ENCODE measurements at regions not wholly inside any gene's neighbourhood (a gene's known extent, or its start where the extent isn't known, plus 50 kb on each side); places are given as distances from the start of the nearest gene placed in this dataset.

GRCh38 chr9:13513286-13513685 lies 233.8 kb upstream of the MPDZ start:
- Mint-ChIP-seq H3K4me3 (no peak overlapping the region), H3K4me1 (peaks cover 14 to 21% of the 10 kb centered on the region in 2 experiments), H3K9me3 (peaks cover 0 to 4% of the 10 kb centered on the region in 2 experiments; a peak in 3 of 5 replicates), H3K27me3 (ENCODE audit: low read depth) (0 out of 2 replicates have a peak, but pooled peaks cover 2% of the 10 kb centered on the region), H3K36me3 (ENCODE audit: insufficient read depth in 1 of 3, low read depth in 3 of 3) (no peaks in the 10 kb centered on the region; a peak in 2 of 7 replicates), H3K27ac (peak overlapping the region in 1 of 3 experiments; percentile 75; a peak in 3 of 7 replicates)
- Histone ChIP-seq H3K23me2 (ENCODE audit: insufficient read length, low read depth, low read length, poor library complexity, severe bottlenecking) (no peaks in the 10 kb centered on the region), H2BK5ac (ENCODE audit: insufficient read length, low read length) (no peak overlapping the region), H3K9ac (ENCODE audit: extremely low read depth, insufficient read length, low read length) (no peak overlapping the region), H4K91ac (ENCODE audit: insufficient read length, low read depth, low read length) (no peak overlapping the region), H4K8ac (replicated peaks; ENCODE audit: insufficient read length, low read depth, low read length) (no peak overlapping the region), H3K79me2 (ENCODE audit: insufficient read depth, low read length) (no peaks in the 10 kb centered on the region), H2AFZ (ENCODE audit: low read length) (no peak overlapping the region), H4K5ac (ENCODE audit: insufficient read length, low read depth, low read length) (no peak overlapping the region), H3K27me3 (ENCODE audit: insufficient read depth, low read length) (no peaks in the 10 kb centered on the region), H3K9me3 (ENCODE audit: control insufficient read depth, low read depth, low read length) (no peaks in the 10 kb centered on the region), H2AK5ac (ENCODE audit: insufficient read length, low read length) (no peak overlapping the region), H2BK12ac (ENCODE audit: insufficient read length, low read depth, low read length) (no peak overlapping the region), H2BK20ac (ENCODE audit: low read depth, low read length, poor library complexity, severe bottlenecking) (no peak overlapping the region), H2BK120ac (ENCODE audit: low read depth, low read length, poor library complexity, severe bottlenecking) (no peak overlapping the region), H3K23ac (ENCODE audit: insufficient read length, low read depth, low read length) (no peak overlapping the region), H4K20me1 (ENCODE audit: control insufficient read depth, insufficient read depth, insufficient read length) (no peaks in the 10 kb centered on the region), H3K27ac (ENCODE audit: insufficient read length, low read depth, low read length) (no peak overlapping the region), H3K14ac (ENCODE audit: insufficient read depth, low read length) (no peak overlapping the region), H3K56ac (ENCODE audit: insufficient read length, low read depth, low read length) (no peak overlapping the region), H3K79me1 (ENCODE audit: insufficient read depth, low read depth, low read length, poor library complexity, severe bottlenecking) (no peaks in the 10 kb centered on the region), H3K18ac (ENCODE audit: insufficient read length, low read depth, low read length) (no peak overlapping the region), H3K4me1 (ENCODE audit: insufficient read depth, low read length) (0 out of 2 replicates have a peak, but pooled peaks cover 4% of the 10 kb centered on the region), H2BK15ac (ENCODE audit: low read depth, low read length) (no peak overlapping the region), H3K4me2 (ENCODE audit: insufficient read depth, insufficient read length, low read length) (no peak overlapping the region), H3K4ac (ENCODE audit: low read depth, low read length) (no peak overlapping the region), H3T11ph (ENCODE audit: low read length) (no peak overlapping the region)
- DNase-seq = no peak
- no CpG with 5 or more reads among the region's 6 CpGs for WGBS (ENCODE audit: extremely low coverage, insufficient read length, low lambda C conversion rate)
- TF ChIP-seq CTCF (conservative IDR thresholded peaks at IDR 0.05) = no peak
